GM10266 (cell line): ENCODE measurements at regions not wholly inside any gene's neighbourhood (a gene's known extent, or its start where the extent isn't known, plus 50 kb on each side); places are given as distances from the start of the nearest gene placed in this dataset.

Experiments used
- DNase-seq: peaks from one replicate; pipeline ENCODE4 v3.0.0; 2012; ENCODE audit errors: extremely low spot score
- TF ChIP-seq, protein P1 (sequence below): IDR thresholded peaks from 2 replicates; pipeline ENCODE4 v1.5.1; 2012; ENCODE audit warnings: mild to moderate bottlenecking, low read depth; ENCODE audit not compliant: control insufficient read depth, insufficient read depth; ENCODE audit errors: missing control alignments

DNA sequence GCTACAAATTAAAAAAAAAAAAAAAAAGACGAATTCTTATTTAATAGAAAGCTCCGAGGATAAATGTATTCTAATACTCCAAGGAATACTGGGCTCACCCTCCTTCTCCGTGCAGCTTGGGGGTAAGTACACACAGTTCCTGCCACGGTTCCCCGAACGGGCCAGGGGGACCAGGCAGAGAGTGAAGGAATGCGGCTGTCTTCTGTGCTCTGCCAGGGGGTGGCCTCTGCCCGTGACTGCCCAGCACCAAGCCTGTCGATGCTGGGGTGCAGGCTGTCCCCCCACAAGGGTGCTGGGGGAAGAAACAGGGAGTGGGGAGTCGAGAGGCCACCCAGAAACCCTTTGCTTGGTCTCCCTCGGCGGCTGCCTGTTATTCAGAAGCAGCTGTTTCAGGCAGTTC, 410.1 kb upstream of the IRX1 start:
- DNase-seq = no peak
- TF ChIP-seq, protein P1, sequence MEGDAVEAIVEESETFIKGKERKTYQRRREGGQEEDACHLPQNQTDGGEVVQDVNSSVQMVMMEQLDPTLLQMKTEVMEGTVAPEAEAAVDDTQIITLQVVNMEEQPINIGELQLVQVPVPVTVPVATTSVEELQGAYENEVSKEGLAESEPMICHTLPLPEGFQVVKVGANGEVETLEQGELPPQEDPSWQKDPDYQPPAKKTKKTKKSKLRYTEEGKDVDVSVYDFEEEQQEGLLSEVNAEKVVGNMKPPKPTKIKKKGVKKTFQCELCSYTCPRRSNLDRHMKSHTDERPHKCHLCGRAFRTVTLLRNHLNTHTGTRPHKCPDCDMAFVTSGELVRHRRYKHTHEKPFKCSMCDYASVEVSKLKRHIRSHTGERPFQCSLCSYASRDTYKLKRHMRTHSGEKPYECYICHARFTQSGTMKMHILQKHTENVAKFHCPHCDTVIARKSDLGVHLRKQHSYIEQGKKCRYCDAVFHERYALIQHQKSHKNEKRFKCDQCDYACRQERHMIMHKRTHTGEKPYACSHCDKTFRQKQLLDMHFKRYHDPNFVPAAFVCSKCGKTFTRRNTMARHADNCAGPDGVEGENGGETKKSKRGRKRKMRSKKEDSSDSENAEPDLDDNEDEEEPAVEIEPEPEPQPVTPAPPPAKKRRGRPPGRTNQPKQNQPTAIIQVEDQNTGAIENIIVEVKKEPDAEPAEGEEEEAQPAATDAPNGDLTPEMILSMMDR = no peak

DNA sequence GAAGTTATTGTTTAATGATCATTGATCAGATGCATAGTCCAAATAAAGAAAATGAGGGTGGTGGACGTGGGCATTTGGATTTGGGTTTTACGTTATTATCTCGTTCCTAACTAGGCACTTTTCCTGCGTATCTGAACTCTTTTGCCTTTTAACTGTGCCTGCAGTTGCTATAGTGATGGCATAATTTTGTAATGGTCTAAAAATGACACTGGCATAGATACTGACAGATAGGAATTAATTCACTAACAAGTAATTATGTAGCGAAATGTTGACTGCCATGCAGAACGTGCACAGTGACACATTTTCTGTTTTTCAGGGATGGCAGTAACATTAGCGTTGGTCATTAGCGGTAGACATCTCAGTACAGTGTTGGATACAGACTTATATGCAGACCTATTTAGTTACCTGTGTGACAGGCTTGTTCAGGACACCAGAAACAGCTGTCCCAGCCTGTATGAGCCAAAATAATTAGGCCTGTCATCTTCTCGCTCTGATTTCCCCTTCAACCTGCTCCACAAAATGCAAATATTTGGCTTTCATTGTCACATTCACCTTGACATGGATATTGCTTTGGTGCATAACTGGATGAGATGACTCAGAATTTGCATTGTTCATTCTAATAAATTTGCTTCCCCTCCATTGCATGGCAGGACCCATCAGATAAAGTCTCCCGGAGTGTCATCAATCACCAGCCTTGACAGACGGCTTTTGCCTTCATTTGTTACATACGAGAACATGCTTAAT, 413.3 kb upstream of the IRX1 start:
- TF ChIP-seq, protein P1 = no peak

DNA sequence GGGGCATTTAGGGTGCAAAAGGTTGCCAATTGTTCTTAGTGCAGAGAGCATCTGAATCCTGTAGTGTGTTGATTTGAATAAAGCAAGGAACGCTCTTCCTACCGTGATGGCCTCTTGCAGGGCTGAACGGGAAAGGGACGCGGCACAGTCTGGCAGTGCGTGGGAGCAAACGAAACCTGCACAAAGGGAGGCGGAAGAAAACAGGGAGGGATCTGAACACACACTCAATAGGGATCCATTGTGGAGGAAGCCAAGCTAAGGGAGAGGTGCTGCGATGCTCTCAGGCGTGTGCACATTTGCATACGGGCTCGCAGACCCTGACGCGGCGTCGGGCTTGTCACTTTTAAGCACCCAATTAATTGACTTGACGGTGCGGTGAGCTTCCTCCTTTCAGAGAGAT, 414.0 kb upstream of the IRX1 start:
- TF ChIP-seq, protein P1 = no peak
- DNase-seq = no peak

More for the DNA sequence above, 413.3 kb upstream of the IRX1 start:
- DNase-seq = no peak

DNA sequence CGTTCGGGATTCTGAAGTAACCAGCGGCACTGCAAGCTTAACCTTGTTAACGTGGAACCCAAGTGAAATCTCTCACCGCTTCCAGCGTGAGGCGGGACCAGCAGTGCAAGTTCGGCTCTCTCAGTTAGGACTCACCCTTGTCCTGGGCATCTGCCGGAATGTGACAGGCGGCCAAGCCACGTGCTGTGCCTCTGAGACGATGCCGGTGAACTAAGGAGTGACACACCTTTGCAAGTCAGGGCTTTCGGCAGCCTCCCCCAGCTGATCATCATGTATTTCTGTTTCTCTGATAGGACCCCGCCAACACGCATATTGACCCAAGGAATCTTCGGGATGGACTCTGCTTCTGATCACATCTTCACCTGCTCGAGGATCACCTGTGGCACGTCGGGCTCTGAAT, 415.0 kb upstream of the IRX1 start:
- TF ChIP-seq, protein P1 = no peak
- no peak for DNase-seq

DNA sequence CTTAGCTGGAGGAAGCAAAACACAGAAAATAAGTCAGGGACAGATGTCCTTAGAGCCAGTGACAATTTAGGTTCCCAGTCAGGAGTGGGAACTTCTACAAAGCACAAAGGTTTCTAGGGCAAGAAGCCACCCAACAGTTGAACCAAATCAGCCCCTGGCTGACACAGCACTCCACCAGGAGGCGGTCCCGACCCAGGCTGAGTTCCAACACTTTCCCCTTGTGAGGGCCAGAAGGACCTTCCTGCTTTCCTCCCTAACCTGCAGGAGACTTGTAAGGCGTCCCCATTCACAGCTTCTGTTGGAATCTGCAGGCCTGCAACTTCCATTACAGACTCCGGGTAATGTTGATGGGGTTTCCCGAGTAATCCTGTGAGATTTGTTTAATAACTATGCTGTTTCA, 416.4 kb upstream of the IRX1 start:
- DNase-seq = no peak
- TF ChIP-seq, protein P1 = no peak

DNA sequence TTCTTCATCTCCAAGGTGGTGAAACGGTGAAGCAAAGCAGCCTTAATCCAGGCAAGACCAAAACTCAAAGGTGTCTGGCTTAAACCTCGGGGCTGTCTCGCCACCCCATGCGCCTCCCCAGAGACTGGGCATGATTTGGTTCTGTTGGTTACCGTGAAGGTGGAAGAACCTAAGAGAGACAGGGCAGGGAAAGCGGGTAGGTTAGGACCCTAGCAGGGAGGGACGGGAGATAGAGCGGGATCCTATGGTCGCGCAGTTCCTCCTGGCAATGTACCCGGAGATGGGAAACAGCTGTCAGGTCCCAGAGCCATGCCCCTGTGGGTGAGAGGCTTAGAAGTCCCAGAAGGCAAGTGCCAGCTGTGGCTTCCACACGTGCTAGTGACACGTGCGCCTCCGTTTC, 418.3 kb upstream of the IRX1 start:
- TF ChIP-seq, protein P1 = no peak

DNA sequence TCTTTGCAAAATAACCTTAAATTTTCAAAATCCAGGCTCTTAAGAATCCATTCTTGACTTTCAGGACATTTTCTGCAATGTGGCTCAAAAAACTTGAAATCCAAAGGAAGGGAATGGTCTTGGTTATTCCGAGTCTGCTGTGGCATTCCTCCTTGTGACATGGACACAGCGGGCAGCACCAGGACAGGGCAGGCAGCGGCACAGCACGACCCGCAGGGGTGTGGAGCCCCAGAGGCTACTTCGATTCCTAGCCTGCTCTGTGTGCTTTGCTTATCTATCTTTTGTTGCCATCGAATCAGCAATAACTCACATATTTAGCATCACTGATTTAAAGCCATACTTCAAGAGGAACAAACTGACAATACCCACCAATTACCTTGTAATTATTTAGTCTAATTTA, 420.2 kb upstream of the IRX1 start:
- DNase-seq = no peak
- TF ChIP-seq, protein P1 = no peak

More for the DNA sequence above, 418.3 kb upstream of the IRX1 start:
- no peak for DNase-seq
